Pancreas (tissue), 10 donors: ENCODE measurements at regions not wholly inside any gene's neighbourhood (a gene's known extent, or its start where the extent isn't known, plus 50 kb on each side); places are given as distances from the start of the nearest gene placed in this dataset.

ENCODE experiments used
- ATAC-seq, 4 donors: fragments of 200-7000 bp; cut with Tn5 transposase; one replicate each; pipeline versions ENCODE4 v1.8.0 to v1.9.1; 2020; ENCODE audit warnings: mild to moderate bottlenecking in 4 of 4, moderate library complexity in 4 of 4
- DNase-seq, 6 donors: peaks; one replicate each; pipeline ENCODE4 v3.0.0-alpha.2; 2020
- FAIRE-seq: peaks from 2 replicates; lab custom pipeline; 2012; peaks lifted over from hg19 to GRCh38; lab: Jason Lieb, UNC
- H3K27ac ChIP-seq, 4 donors: fragments of 200-600 bp; sonication (generic); 1 replicate in 3 of 4; 2 replicates in 1 of 4; pipeline versions ENCODE4 v1.5.0 to v1.8.0; 2020
- H3K27me3 ChIP-seq, 4 donors: fragments of 200-600 bp; one replicate each; pipeline ENCODE4 v1.8.0; 2021
- H3K36me3 ChIP-seq, 3 donors: fragments of 200-600 bp; sonication (generic) in 1 of 3; one replicate each; pipeline versions ENCODE4 v1.5.0 to v1.8.0; 2020 to 2021
- H3K4me1 ChIP-seq, 3 donors: fragments of 200-600 bp; one replicate each; pipeline ENCODE4 v1.8.0; 2021
- H3K4me3 ChIP-seq, 4 donors: fragments of 200-600 bp; sonication (generic) in 2 of 4; one replicate each; pipeline versions ENCODE4 v1.5.0 to v1.8.0; 2020 to 2021
- H3K9me3 ChIP-seq, 4 donors: fragments of 200-600 bp; one replicate each; pipeline ENCODE4 v1.8.0; 2021
- WGBS, 2 donors: extraction: QIAGEN DNeasy Blood & Tissue Kit; methylation state at CpG; one replicate each; pipeline ENCODE4 v1.1.7; 2013; 5-methylcytosine and 5-hydroxymethylcytosine counted together
- intact Hi-C, 3 donors: fragments of 100-400 bp; cut with DNase I; formaldehyde crosslinking; loops; one replicate each; pipeline versions ENCODE4 v1.11.1 to v1.14.2; 2022
- TF ChIP-seq, protein P1 (sequence below), 4 donors: fragments of 200-600 bp; sonication (generic) in 3 of 4; IDR thresholded peaks; one replicate each; pipeline versions ENCODE4 v1.5.0 to v1.8.0; 2021; ENCODE audit warnings: antibody characterized with exemption in 4 of 4
- donor health status: healthy with polysubstance abuse.
- donor health status: DM: no; HTN: no; CAD: no; lungs with moderate emphysema.
- donor health status: DM: no; HTN: no; CAD: no.
- donor health status: control.
- donor health status: control.
- donor health status: Bipolar disorder and iron deficiency.
- donor health status: DM: yes; HTN: yes; CAD: no.
- donor health status: DM: no; HTN: no; CAD: no.
- donor health status: DM: no; HTN: no; CAD: no.
- donor health status: DM: yes; HTN: yes; CAD: no.

DNA sequence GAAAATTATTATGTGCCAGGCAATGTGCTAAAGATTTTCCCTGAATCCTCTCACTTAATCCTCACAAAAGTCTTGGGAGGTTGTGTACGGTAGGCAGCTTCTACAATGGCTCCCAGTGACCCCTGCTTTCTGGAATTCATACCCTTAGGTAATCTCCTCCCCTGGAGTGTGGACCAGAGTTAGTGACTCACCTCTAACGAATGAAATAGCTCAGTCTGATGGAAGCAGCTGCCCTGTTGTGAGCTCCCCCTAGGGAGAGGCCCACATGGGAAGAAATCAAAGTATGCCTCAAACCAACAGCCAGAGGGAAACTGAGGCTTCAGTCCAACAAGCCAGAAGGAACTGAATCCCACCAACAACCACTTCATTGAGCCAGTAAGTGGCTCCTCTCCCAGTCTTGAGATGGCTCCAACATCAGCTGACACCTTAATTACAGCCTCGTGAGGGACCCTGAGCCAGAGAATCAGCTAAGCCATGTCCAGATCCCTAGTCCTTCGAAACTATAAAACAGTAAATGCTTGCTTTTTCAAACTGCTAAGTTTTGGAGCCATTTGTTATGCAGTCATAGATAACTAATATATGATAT is 98.9 kb upstream of the ISX start:
- Histone ChIP-seq H3K4me3 (no peak overlapping the region), H3K27ac (no peak overlapping the region), H3K9me3 (no peaks in the 10 kb centered on the region), H3K27me3 (no peaks in the 10 kb centered on the region), H3K4me1 (no peaks in the 10 kb centered on the region), H3K36me3 (no peaks in the 10 kb centered on the region)
- TF ChIP-seq, protein P1, sequence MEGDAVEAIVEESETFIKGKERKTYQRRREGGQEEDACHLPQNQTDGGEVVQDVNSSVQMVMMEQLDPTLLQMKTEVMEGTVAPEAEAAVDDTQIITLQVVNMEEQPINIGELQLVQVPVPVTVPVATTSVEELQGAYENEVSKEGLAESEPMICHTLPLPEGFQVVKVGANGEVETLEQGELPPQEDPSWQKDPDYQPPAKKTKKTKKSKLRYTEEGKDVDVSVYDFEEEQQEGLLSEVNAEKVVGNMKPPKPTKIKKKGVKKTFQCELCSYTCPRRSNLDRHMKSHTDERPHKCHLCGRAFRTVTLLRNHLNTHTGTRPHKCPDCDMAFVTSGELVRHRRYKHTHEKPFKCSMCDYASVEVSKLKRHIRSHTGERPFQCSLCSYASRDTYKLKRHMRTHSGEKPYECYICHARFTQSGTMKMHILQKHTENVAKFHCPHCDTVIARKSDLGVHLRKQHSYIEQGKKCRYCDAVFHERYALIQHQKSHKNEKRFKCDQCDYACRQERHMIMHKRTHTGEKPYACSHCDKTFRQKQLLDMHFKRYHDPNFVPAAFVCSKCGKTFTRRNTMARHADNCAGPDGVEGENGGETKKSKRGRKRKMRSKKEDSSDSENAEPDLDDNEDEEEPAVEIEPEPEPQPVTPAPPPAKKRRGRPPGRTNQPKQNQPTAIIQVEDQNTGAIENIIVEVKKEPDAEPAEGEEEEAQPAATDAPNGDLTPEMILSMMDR (IDR thresholded peaks at IDR 0.05), result no peak
- intact Hi-C loops, result no loop called here
- DNase-seq (no peak), FAIRE-seq (no peak), ATAC-seq (no peak)
- WGBS, 2 donors, result 59 to 73% methylated on average over 4 of the region's 4 CpGs

GRCh38 chr22:34969001-34969790 is 96.8 kb upstream of the ISX start:
- TF ChIP-seq, protein P1 (IDR thresholded peaks at IDR 0.05), result no peak
- FAIRE-seq (no peak), ATAC-seq (no peak), DNase-seq (no peak)
- Histone ChIP-seq H3K36me3 (no peaks in the 10 kb centered on the region), H3K4me3 (no peak overlapping the region), H3K9me3 (no peaks in the 10 kb centered on the region), H3K27ac (no peak overlapping the region), H3K4me1 (no peaks in the 10 kb centered on the region), H3K27me3 (no peaks in the 10 kb centered on the region)
- WGBS, 2 donors, result 50 to 58% methylated on average over 15 of the region's 15 CpGs
- intact Hi-C loops, result no loop called here

DNA sequence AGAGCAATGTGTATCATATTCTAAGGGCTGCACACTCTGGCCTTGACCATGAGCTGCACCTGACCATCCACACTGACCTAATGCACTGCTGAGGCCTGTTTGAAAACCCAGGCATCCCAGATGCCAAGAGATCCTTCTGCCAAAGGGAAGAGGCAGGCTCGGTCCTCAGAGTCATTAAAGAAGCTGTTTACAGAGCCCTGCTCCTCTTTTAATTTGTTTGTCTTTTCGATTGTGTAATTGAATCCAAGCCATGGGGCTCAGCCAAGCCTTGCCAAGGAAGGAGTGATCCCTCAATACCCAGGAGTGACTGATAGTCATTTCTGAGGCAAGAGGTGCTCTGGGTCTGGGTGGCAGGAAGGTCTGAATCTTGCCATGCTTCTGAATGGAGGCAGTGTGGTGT is 94.5 kb upstream of the ISX start:
- H3K36me3 ChIP-seq, result no peaks in the 10 kb centered on the region
- FAIRE-seq, result no peak
- intact Hi-C loops, result loop anchor here in 1 of 3 donors (10.0 kb wide), 1 partner anchor 57 kb away; no protein-coding TSS in a partner anchor
- TF ChIP-seq, protein P1 (IDR thresholded peaks at IDR 0.05), result no peak
- H3K4me3 ChIP-seq, result no peak overlapping the region
- no peaks in the 10 kb centered on the region for H3K9me3 ChIP-seq
- H3K27ac ChIP-seq, result no peak overlapping the region
- no peaks in the 10 kb centered on the region for H3K27me3 ChIP-seq
- H3K4me1 ChIP-seq, result no peaks in the 10 kb centered on the region
- WGBS, 2 donors, result 29 to 33% methylated on average over 2 of the region's 2 CpGs
- ATAC-seq, result no peak
- DNase-seq, result no peak

DNA sequence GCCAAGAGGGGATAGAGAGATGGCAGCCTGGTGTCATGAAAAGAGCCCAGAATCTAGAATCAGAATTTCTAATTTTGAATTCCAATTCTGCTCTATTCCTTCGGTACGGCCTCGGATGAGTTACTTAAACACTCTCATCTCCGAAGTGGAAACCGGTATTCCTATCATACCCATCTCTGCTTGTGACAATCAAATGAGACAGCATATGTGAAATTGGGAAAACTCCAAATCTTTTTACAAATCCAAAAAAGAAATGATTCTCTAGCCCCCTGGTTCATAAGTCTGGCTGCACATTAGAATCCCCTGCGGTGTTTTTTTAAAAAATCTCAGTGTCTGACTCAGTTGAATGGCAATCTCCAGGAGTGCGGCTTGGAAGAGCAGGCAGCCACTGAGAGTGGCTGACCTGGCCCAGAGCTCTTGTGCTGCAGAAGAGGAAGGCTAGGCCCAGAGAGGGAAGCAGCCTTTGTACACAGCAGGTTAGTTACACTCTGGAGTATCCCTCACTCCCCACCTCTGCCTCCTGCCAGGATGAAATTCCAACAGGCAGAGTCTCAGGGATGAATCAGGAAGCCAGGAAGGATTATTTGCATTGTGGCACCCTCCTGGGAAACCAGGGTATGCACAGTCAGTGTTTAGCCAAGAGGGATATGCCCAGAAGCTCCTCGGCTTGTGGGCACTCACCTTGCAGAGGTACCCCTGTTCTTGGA is 93.6 kb upstream of the ISX start:
- no peak for FAIRE-seq

More for the DNA sequence above, 93.6 kb upstream of the ISX start:
- DNase-seq, result no peak
- Histone ChIP-seq H3K4me3 (no peak overlapping the region), H3K9me3 (no peaks in the 10 kb centered on the region), H3K27me3 (no peaks in the 10 kb centered on the region), H3K4me1 (no peaks in the 10 kb centered on the region), H3K27ac (no peak overlapping the region), H3K36me3 (no peaks in the 10 kb centered on the region)
- TF ChIP-seq, protein P1 (IDR thresholded peaks at IDR 0.05), result no peak
- ATAC-seq, result no peak
- intact Hi-C loops, result loop anchor here in 1 of 3 donors (10.0 kb wide), 1 partner anchor 58 kb away; no protein-coding TSS in a partner anchor
- WGBS, 2 donors, result 61 to 77% methylated on average over 8 of the region's 8 CpGs
